ENCODE measurements at regions not wholly inside any gene's neighbourhood (a gene's known extent, or its start where the extent isn't known, plus 50 kb on each side); places are given as distances from the start of the nearest gene placed in this dataset.

- DNase-seq, result no peak
These were observed 429.9 kb downstream of the NPHP4 start for GRCh38 chr1:5562331-5562730.

DNA sequence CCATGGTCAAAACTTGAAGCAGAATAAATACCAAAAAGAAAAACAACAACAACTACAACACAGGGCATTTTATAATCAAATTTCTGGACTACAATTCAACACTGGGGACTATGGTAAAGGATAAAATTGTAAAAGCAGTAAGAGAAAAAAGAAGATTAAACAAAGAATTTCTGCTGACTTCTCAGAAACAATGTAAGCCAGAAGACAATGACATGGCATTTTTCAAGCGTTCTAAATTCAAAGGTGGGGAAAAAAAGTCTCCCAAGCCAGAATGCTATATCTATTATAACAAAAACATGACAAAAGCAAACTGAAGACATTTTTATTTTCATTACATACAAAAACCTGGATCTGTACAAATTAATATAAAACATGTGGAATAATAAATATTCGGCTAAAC is 433.1 kb downstream of the NPHP4 start:
- no peak for DNase-seq

DNA sequence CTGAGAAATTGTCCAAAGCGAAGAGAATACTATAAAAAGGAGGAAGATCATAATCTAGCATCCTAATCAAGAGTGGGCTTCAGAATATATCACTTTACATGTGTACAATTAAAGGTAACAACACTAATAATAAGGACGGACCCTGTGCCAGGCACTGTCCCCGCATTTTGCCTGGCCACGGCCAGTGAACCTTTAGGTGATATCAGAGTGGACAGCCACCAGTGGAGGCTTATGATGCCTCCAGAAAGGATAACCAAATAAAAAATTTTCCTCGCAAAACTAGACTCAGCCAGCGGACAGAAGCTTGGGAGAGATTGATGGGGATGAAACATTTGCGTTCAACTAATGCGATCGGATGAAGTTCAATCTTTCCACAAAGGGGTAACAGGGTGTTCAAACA is 436.4 kb downstream of the NPHP4 start:
- no peak for DNase-seq

GRCh38 chr1:5554784-5555183 is 437.4 kb downstream of the NPHP4 start:
- DNase-seq, result no peak

DNA sequence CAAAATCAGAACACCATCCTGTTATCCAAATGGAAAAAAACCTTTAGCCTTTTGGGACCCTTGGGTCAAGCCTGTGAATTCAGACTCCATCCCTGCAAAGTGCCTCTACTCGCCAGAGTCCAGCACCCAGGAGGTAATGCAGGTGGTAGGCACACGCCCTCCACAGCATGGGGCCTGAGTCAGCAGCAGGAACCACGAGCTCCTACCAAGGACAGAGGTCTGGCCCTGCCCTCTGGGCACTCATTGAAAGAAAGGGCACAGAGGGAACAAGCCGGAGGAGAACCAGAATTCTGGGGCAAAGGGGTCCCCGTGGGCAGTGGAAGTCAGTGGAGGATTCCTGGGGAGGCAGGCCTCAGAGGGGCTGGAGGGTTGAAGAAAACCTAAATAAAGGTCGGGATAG is 438.1 kb downstream of the NPHP4 start:
- no peak for DNase-seq

DNA sequence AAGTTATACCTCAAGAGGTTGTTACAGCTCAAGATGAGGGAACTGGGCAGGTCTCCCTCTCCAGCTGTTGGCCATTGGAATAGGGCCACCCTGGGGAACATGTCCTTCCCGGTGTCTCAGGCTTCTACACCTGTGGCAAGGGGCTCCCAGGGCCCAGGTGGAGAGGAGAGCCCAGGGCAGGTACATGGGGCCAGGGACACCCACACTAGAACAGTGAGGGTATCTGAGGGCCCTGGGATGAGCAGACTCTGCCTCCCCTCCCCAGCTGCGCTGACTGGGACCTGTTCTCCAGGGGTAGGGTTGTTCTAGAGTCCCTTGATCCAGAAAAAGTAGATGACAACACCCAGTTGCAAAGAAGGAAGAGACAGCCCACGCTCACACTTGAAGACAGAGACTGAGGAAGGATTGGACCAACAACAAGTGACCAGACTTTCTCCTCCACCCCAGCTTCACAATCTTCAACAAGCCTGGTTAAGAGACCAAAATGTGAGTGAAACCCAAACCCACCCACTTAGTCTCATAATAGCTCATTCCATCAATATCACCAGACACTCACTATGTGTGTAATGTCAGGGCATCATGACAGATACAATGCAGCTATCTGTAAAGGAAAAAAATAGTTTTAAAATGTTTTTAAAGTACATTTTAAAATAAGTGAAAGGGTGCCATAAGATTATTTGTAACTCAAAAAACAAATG is 439.3 kb downstream of the NPHP4 start:
- DNase-seq, result no peak

DNA sequence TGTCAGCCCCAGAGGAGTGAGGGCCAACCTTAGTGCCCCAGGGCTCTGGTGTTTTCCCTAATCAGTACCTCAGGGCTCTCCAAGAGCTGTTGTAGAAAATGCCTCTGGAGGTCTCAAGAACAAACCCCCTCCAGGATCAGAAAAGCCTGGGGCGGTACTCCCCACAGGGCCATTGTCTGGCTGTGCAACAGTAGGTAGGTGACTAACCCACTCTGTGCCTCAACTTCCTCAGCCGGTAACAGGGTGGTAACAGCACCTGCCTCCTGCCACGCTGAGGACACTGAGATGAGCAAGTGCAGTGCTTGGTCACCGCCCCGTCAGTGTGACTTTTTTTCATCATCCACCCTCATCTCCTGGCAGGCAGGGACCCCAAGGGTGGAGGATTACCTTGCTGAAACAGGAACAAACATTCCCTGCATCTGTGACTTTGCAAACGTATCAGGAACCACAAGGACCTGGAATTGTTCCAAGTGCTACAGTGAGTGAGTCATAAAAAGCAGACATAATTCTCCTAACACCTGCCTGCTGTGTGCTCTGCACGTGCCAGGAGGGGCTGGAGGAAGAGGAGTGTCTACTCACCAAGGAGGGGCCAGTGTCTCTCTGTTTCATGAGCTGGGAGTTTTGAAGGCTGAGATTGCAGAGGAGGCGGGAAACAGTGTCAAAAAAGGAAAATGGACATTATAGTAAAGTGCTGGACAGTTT is 440.8 kb downstream of the NPHP4 start:
- DNase-seq, result no peak

- DNase-seq, result no peak
These were observed 444.0 kb downstream of the NPHP4 start for GRCh38 chr1:5548266-5548665.

GRCh38 chr1:5543235-5543634 is 449.0 kb downstream of the NPHP4 start:
- no peak for DNase-seq

DNA sequence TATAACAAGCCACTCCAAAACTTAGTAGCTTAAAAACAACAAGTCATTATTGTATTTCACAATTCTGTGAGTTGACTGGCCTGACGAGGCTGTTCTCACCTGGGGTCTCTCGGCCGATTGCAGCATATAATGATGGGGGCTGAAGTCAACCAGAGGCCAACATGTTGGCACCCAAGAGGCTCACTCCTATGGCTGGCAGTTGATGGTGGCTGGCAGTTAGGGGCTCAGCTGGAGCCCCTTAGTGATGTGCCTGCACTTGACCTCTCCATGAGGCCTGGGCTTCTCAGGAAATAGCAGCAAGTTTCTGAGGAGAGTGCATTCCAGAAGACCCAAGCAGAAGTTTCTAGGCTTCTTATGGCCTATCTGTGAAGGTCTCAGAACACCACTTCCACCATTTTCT is 459.4 kb downstream of the NPHP4 start:
- no peak for DNase-seq

GRCh38 chr1:5526822-5527551 is 465.2 kb downstream of the NPHP4 start:
- DNase-seq, result no peak

DNA sequence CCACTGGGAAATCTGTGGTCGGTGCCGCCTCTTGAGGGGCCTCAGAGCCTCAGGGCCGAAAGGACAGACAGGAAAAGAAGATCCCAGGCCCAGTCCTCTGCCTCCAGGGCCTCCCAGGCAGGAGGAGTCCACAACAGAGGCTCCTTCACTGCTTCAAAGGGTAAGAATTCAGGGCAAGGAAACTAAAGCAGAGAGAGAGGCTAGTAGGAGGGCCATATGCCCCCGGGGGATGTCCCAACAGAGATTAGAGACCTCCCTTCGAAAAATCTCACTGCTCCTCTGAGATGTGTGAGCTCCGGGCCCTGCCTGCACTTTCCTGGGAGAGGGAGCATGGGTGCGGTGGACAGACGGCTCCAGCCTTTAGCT is 465.9 kb downstream of the NPHP4 start:
- DNase-seq, result no peak

DNA sequence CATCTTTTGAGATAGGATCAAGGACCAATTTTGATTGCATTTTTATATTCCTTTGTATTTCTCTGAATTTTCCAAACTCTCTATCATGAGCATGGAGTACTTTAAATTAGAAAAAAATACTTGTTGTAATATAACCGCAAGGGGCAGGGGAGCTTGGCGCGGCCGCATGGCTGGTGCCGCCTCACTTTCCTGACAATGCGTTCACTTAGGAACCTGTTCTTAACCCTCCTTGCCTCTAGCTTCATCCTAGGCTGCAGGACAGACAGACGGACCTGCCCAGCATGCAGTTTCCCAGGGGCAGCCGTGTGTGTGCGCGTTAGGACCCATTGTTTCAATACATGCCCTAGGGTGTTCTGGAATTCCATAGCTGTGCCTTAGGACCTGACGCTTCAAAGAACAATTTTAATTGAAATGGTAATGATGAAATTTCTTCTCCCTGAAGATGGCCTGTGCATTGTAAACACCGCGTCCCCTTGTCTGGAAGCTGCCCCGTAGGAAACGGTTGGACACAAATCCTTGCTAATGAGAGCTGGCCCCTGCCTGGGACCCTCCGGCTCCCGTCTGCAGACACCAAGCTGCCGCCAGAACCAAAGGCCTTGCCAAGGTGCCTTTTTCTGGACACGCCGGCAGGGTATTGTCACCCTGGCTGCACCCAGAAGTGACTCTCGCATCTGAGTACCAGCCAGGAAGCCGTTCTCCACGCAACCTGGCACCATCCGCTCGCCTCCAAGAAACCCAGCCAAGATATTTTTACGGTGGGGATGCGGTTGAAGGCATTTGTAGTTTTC is 466.4 kb downstream of the NPHP4 start:
- DNase-seq, result no peak

DNA sequence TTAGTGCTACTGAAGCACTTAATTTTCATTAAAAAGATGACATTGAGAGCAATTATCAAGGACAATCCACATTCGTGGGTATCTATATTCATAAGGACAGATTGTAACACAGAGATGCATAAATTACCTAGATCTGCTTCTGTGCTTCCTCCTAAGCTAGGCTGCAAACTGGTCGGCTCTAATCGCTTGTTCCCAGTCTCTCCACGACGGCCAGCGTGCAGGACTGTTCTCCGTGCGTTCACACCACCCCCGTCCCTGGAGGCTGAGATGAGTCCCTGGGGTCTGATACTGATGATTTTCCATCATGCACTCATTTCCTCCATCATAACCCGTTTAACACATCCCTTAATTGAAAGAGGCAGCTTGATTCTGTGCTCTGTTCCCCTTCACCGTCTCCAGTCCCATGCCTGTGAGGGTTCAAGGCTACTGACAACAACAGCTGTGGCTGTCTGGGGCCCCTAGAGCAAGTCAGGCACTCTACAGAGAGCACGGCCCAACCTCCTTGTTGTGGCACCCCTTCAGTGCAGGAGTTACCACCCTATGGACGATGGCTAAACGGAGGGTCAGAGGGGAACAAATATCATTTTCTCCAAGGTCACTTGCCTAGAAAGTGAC is 469.6 kb downstream of the NPHP4 start:
- DNase-seq, result no peak

DNA sequence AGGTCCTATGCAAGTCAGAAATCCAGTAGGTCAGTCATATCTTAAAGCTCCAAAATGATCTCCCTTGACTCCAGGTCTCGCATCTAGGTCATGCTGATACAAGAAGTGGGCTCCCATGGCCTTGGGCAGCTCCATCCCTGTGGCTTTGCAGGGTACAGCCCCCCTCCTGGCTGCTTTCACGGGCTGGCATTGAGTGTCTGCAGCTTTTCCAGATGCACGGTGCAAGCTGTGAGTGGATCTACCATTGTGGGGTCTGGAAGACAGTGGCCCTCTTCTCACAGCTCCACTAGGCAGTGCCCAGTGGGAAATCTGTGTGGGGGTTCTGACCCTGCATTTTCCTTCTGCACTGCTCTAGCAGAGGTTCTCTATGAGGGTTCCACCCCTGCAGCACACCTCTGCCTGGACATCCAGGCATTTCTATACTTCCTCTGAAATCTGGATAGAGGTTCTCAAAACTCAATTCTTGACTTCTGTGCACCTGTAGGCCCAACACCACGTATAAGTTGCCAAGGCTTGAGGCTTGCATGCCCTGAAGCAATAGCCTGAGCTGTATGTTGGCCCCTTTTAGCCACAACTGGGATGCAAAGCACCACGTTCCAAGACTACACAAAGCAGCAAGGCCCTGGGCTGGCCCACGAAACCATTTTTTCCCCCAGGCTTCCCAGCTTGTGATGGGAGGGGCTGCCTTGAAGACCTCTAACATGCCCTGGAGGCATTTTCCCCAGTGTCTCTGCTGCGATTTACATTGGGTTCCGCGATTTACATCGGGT is 472.7 kb downstream of the NPHP4 start:
- DNase-seq, result no peak

GRCh38 chr1:5516756-5517155 is 475.5 kb downstream of the NPHP4 start:
- DNase-seq, result no peak

- no peak for DNase-seq
These were observed 476.7 kb downstream of the NPHP4 start for GRCh38 chr1:5515501-5515900.

- peak; percentile 40 for DNase-seq
These were observed 477.6 kb downstream of the NPHP4 start for GRCh38 chr1:5514527-5515183.

- no peak for DNase-seq
These were observed 478.2 kb downstream of the NPHP4 start for GRCh38 chr1:5513846-5514526.

DNA sequence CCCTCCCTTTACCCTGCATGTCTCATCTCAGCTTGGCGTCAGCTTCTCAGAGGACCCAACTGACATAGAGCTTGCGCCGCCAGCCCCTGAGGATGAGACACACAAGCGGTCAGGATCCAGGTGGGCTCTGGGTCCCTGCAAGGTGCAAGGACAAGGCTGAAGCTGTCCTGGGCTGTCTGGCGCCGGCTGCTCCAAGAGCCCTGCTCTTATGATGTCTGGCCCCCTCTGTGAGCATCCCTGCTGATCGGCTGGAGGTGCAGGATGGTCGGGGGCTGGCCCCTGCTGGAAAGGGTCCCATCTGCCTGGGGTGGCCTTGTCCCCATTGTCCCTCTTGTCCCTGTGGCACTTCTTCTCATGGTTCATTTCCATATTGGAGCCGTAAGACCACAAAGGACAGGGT is 479.0 kb downstream of the NPHP4 start:
- no peak for DNase-seq

Data from NK-92 treated with Interleukin-12 subunit alpha and Interleukin-12 subunit beta, amount 100 ng/mL, for 24 hours (cell line).